HG03280 (cell line): ENCODE measurements at regions not wholly inside any gene's neighbourhood (a gene's known extent, or its start where the extent isn't known, plus 50 kb on each side); places are given as distances from the start of the nearest gene placed in this dataset.
"Not testable (repeated sequence)": the region's sequence is repeated elsewhere in the genome, so short reads cannot be mapped to it uniquely, and the experiment has no call there.

ENCODE experiments used
- ATAC-seq: cut with Tn5 transposase; IDR thresholded peaks from one replicate; pipeline ENCODE4 v1.9.1; 2021; ENCODE audit warnings: mild to moderate bottlenecking, moderate library complexity; ENCODE audit not compliant: unreplicated experiment

DNA sequence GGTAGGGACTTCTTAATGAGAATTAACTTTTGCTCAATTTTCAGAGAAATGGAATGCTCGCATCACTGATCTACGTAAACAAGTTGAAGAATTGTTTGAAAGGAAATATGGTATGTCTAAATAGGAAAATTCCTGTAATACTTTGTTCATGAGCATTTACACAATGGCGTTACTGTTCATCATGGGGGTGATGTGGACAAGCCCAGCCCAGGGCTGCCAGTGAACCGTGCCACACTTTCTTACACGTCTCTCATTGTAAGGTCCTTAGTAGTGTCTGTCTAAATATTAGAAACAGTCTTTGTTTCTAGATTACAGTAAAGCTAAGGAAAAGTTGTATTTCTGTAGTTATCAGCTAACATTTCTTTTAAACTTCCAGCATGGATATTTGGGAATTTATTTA, 91.0 kb upstream of the SPDYE9 start:
- not testable (repeated sequence) for ATAC-seq

DNA sequence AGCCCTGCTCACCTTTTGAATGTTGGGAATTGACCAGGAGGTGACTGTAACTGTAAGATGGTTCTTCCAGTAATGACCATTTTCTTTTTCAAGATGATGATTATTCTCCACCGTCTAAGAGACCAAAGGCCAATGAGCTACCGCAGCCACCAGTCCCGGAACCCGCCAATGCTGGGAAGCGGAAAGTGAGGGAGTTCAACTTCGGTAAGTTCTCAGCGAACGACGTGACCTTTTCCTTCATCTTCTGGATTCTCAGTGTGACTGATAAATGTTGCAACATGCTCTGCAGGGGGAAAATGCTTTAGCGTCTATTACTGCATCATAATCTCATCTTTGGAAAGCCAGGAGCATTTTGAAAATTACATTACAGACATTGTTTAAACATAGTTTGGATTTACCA, 89.5 kb upstream of the SPDYE9 start:
- not testable (repeated sequence) for ATAC-seq

DNA sequence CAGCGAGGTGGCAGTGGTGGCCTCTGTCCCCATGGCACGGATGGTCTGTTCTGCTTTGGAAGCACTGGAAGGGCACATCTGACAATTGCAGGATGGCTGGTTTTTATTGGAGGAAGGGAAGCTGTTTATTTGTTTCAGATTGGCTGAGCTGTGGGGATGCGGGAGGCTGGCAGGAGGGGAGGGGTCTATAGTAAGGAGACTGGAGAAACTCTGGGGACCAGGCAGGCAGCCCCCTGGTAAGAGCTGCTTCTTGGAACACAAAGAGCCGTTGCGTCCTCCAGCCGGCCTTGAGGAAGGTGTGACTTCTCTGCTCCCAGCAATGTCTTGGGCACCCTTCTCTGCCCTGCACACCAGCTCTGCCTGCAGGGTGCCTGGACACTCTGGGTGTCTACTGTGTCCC, 85.1 kb upstream of the SPDYE9 start:
- not testable (repeated sequence) for ATAC-seq

DNA sequence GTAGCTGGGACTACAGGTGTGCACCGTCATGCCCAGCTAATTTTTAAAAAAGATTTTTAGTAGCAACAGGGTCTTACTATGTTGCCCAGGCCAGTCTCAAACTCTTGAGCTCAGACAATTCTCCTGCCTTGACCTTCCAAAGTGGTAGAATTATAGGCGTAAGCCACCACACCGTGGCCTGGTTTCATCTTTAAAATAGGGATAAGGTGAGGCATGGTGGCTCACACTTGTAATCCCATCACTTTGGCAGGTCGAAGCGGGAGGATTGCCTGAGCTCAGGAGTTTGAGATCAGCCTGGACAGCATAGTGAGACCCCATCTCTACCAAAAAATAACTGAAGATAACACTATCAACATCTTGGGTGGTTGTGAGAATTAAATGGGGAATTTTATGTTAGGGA, 84.6 kb upstream of the SPDYE9 start:
- ATAC-seq: not testable (repeated sequence)

DNA sequence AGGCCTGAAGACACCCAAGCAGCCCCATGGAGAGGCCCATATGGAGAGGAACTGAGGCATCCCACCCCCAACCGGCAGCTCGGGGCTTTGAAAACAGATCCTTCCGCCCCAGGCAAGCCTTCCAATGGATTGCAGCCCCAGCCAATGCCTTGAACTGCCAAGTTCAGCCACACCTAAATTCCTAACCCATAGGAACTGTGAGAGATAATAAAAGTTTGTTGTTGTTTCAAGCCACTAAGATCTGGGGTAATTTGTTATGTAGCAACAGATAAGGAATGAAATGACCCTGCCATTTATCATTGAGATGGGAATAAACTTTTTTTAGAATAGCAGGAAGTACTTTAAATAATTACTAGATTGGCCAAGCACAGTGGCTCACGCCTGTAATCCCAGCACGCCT, 80.3 kb upstream of the SPDYE9 start:
- ATAC-seq: not testable (repeated sequence)

DNA sequence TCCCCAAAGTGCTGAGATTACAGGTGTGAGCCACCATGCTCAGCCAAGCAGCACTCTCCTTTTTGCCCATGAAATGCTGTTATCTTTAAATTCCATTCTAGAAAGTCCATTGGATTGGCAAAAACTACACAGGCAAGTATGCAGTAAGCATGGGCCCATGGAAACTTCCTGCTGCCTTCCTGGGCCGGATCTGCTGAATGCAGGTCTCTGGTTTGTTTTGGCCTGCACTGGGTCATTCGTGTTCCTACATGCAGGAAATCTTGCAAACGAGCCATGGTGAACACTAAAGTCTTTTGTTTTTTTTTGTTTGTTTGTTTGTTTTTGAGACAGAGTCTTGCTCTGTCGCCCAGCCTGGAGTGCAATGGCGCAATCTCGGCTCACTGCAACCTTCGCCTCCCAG, 76.8 kb upstream of the SPDYE9 start:
- ATAC-seq: not testable (repeated sequence)

DNA sequence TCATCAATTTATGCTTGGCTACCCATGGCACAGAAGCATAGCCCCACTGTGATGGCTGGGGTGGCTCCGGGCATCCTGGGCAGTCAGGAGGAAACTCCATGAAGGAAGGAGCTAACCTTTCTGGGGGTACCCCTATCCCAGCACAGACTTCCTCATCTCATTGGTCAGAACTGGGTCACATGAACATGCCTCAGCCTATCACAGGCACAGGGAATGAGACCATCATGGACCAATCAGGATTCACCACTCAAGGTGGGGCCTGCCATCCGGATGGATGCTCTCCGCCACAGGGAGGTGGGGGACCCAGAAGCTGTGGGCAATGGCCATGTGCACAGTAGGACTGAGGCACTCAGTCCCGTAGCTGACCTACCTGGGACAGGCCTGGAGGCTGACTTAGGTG, 75.9 kb upstream of the SPDYE9 start:
- ATAC-seq: not testable (repeated sequence)

DNA sequence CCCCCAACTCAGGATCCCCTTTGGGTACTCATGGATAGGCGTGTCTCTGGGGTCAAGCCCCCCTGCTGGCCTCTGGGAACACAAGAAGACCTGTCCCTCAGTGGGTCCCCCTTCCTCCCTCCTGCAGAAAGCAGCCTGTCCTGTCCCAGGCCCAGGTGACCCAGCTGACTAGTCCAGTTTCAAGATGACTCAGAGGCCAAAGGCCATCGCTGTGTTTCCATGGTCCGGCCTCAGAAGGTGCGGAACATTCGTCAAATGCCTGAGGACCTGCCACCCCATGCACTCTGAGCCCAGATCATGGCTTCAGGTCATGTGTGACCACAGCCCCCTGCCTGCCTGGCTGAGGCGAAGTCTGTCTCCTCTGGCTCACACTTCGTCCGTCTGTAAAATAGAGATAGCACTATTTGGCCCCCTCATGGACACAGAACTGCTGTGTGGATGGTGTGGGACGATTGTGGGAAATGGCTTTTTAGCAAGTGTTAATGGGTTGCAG, 71.4 kb upstream of the SPDYE9 start:
- ATAC-seq: not testable (repeated sequence)

DNA sequence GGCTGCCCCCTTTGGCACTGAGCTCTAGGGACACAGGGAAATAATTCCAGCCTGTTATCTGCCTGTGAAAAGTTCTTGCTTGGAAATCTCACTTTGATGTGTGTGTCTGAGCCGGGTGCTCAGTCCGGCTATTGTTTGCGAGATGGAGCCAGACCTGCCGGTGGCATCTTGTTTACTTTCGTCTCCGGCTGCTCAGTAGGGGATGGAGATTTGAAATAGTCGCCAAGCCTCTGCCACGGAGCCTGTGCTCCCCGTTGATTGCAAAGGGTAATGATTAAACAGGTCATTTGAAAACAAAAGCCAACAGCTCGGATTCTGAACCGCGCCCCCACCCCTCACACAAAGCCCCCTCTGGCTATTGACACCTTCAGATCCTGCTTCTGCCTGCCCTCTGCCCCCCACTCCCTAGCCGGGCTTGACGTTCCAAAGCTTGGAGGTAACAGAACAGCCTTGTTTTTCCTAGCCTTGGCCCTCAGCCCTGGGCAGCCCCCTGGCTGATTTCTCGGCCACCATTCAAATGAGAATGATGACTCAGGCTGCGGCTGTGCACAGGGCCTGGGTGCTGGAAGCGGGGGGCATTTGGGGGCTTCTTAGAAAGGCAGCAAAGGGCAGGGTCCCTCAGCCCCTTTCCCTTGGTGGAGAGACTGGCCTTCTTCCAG, 70.8 kb upstream of the SPDYE9 start:
- not testable (repeated sequence) for ATAC-seq

DNA sequence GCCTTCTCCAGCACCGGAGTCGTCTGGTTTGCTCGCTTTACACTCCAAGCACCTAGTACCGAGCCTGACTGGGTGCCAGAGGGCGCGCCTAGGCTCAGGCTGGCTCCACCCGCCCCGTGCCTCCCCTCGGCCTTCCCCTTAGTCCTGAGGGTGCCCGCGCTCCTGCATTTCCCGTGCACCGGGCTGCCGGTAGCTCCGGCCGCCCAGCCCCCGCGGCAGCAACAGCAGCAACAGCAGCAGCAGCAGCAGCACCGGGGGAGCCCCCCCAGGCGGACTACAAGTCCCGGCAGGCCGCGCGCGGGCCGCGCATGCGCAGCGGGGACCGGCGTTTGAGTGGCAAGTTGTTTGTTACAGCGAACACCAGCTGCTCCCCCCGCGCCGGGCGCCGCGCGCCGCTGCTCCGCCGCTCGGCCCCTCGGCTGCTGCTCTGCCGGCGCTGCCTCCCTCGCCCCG, 68.8 kb upstream of the SPDYE9 start:
- peak; percentile 91 for ATAC-seq

DNA sequence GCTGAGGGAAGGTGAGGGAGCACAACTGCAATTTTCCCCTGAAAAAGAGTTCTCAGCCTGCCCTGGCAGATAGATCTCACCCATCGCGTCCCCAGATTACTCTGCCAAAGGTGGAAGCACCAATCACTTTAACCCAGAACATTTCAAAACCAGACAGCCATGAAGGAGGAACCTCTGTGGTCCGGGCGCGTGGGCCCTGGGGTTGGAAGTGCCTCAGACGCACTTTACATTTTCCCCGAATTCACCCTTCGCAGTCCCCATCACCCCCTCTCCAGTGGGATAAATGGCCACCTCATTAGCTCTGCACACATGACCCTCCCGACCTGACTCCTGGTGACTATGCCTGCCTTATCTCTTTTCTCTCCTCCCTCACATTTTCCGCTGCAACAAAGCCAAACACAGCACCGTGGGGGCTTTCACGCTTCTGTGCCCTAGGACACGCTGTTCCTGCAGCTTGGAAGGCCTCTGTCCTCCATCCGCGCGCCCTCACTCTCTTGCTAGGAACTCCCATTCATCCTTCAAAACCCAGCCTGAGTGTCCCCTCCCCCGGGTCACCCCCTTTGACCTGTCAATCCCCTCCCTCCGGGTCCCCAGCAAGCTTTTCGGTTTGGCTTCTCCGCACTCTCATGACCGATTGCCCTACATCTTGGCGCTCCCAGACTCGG, 68.2 kb upstream of the SPDYE9 start:
- not testable (repeated sequence) for ATAC-seq

DNA sequence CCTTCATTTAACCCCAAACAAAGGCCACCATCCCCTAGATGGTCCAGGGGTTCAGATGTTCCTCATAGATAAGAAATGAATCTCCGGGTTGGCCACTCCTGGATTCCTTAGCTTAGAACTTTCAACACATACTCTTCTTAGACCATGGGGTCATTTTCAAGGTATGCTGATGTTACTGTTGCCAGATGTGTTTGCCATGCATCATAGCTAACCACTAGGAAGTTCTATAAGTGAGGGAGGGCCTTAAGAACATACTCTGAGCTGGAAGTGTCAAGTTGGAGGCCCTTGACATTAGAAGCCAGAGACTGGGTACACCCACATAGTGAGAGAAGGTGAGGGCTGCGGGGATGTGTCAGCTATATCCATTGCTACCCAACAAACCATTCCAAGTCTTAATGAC, 62.7 kb upstream of the SPDYE9 start:
- ATAC-seq: not testable (repeated sequence)

DNA sequence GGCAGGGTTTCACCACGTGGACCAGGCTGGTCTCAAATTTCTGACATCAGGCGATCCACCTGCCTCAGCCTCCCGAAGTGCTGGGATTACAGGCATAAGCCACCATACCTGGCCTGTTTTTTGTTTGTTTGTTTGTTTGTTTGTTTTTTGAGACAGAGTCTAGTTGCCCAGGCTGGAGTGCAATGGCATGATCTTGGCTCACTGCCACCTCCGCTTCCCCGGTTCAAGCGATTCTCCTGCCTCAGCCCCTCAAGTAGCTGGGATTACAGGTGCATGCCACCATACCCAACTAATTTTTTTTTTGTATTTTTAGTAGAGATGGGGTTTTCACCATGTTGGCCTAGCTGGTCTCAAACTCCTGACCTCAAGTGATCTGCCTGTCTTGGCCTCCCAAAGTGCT, 61.8 kb upstream of the SPDYE9 start:
- ATAC-seq: not testable (repeated sequence)

DNA sequence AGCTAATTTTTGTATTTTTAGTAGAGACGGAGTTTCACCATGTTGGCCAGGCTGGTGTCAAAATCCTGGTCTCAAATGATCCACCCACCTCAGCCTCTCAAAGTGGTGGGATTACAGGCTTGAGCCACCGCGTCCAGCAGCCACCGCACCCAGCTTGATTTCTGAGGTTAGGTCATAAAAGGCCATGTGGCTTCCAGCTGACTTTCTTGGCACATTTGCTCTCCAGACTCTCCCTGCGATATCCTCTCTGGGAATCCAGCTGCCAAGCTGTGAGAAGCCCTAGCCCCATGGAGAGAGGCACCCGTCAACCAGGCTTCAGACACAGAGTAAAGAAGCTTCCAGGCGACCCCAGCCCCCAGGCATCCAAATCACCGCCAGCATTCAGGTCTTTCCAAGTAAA, 58.2 kb upstream of the SPDYE9 start:
- ATAC-seq: not testable (repeated sequence)

DNA sequence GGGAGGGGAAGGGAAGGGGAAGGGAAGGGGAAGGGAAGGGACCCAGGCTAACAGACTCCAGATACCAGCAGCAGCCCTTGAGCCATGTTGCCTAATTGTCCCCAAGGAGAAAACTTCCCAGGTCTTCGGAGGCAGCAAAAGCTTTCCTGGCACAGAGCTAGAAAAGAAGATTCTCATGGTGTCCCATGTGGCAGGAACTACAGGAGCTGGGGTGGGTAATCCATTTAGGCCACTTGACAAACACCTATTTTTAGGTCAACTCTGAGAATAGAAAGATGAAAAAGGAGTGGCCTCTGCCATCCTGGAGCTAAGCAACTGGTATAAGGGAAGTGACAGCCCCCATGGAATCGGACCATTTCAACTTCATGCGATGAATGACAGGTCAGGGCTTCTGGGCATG, 52.1 kb upstream of the SPDYE9 start:
- not testable (repeated sequence) for ATAC-seq
